HepG2 (cell line): ENCODE measurements at regions not wholly inside any gene's neighbourhood (a gene's known extent, or its start where the extent isn't known, plus 50 kb on each side); places are given as distances from the start of the nearest gene placed in this dataset.

Source experiments
- ATAC-seq: fragments of 200-7000 bp; cut with Tn5 transposase; 3 replicates; pipeline ENCODE4 v1.9.1; 2020; ENCODE audit warnings: mild to moderate bottlenecking, moderate library complexity
- BruUV-seq: library from RNA; stranded (reverse); fragments of 400-500 nt; replicated peaks from 2 replicates; lab custom pipeline; 2021; lab: Mats Ljungman, UMichigan
- CTCF ChIA-PET: fragments of 300-600 bp; formaldehyde crosslinking; extraction: SDS; loops from one replicate; lab custom pipeline; 2021; ENCODE audit warnings: low total read pairs, inconsistent platforms, low intra/inter-chr PET ratio; lab: Yijun Ruan, JAX
- POLR2A ChIA-PET: fragments of 350-600 bp; sonication (Branson Sonifier 250); formaldehyde crosslinking; loops from one replicate; lab custom pipeline; 2020; ENCODE audit warnings: antibody characterized with exemption, inconsistent platforms; lab: Yijun Ruan, JAX
- DNase-seq: peaks from one replicate; pipeline ENCODE4 v3.0.0-alpha.2; 2015; ENCODE audit warnings: low spot score
- FAIRE-seq: peaks from 3 replicates; lab custom pipeline; 2011; peaks lifted over from hg19 to GRCh38; lab: Jason Lieb, UNC
- H2AFZ ChIP-seq: one replicate; pipeline ENCODE4 v1.6.1; 2011; ENCODE audit warnings: low read length, inconsistent platforms
- H3K27ac ChIP-seq: fragments of 300-600 bp; 3 replicates; pipeline ENCODE4 v1.8.0; 2011; ENCODE audit warnings: mixed run types, mild to moderate bottlenecking, mixed read lengths, low read length, inconsistent platforms; ENCODE audit not compliant: insufficient read depth; ENCODE audit errors: extremely low read length
- H3K27me3 ChIP-seq, 2 experiments: fragments of 200-600 bp in 1 of 2; 2 replicates in 1 of 2; 3 replicates in 1 of 2; pipeline versions ENCODE4 v1.6.0 to v1.8.0; 2011; ENCODE audit warnings: low read length in 2 of 2, mild to moderate bottlenecking in 2 of 2, moderate library complexity in 2 of 2, inconsistent platforms in 1 of 2; ENCODE audit not compliant: insufficient read depth in 2 of 2, control insufficient read depth in 1 of 2
- H3K36me3 ChIP-seq, 2 experiments: fragments of 200-600 bp in 1 of 2; replicated peaks in 1 of 2; 2 replicates in 1 of 2; 3 replicates in 1 of 2; pipeline versions ENCODE4 v1.5.1 to v1.8.0; 2011; ENCODE audit warnings: low read length in 2 of 2, inconsistent platforms in 1 of 2; ENCODE audit not compliant: insufficient read depth in 2 of 2, control insufficient read depth in 1 of 2
- H3K4me1 ChIP-seq: 2 replicates; pipeline ENCODE4 v1.5.1; 2012; ENCODE audit warnings: low read length, inconsistent platforms; ENCODE audit not compliant: insufficient read depth
- H3K4me2 ChIP-seq: 2 replicates; pipeline ENCODE4 v1.6.0; 2011; ENCODE audit warnings: low read depth, low read length, inconsistent platforms
- H3K4me3 ChIP-seq, 3 experiments: fragments of 200-600 bp in 1 of 3; sonication (generic), shearing (Covaris generic) in 1 of 3; replicated peaks in 1 of 3; 2 replicates each; pipeline ENCODE4 v1.5.1; 2011 to 2016; ENCODE audit warnings: low read length in 3 of 3, inconsistent platforms in 2 of 3, low read depth in 2 of 3, mild to moderate bottlenecking in 2 of 3, control low read depth in 1 of 3, mixed read lengths in 1 of 3; ENCODE audit not compliant: insufficient read depth in 1 of 3
- H3K79me2 ChIP-seq: one replicate; pipeline ENCODE4 v1.6.1; 2011; ENCODE audit warnings: low read length, inconsistent platforms; ENCODE audit not compliant: insufficient read depth
- H3K9ac ChIP-seq: 2 replicates; pipeline ENCODE4 v1.6.0; 2011; ENCODE audit warnings: mild to moderate bottlenecking, low read depth, low read length, inconsistent platforms; ENCODE audit not compliant: insufficient read depth
- H3K9me3 ChIP-seq: 2 replicates; pipeline ENCODE4 v1.5.1; 2012; ENCODE audit warnings: mild to moderate bottlenecking, low read length
- H4K20me1 ChIP-seq: 2 replicates; pipeline ENCODE4 v1.6.0; 2011; ENCODE audit warnings: inconsistent platforms, mild to moderate bottlenecking, low read length, moderate library complexity; ENCODE audit not compliant: insufficient read depth
- CHD4 ChIP-seq: fragments of 200-600 bp; sonication (generic); IDR thresholded peaks from 2 replicates; pipeline ENCODE4 v1.7.0; 2017; ENCODE audit warnings: mild to moderate bottlenecking, low read length, borderline replicate concordance
- ERF ChIP-seq: IDR thresholded peaks from 2 replicates; pipeline ENCODE4 v1.6.1; 2018; ENCODE audit warnings: missing biosample characterization, missing genetic modification reagents
- GABPA ChIP-seq, 2 experiments: IDR thresholded peaks; 2 replicates each; pipeline ENCODE4 v1.6.1; 2011 to 2016; ENCODE audit warnings: low read depth in 2 of 2, low read length in 1 of 2, missing biosample characterization in 1 of 2, missing genetic modification characterization in 1 of 2
- GTF3A ChIP-seq: sonication (generic); formaldehyde crosslinking; conservative IDR thresholded peaks from 2 replicates; pipeline ENCODE4 v1.4.0; 2020; ENCODE audit warnings: mild to moderate bottlenecking, missing genetic modification reagents
- JUN ChIP-seq: sonication (generic); formaldehyde crosslinking; IDR thresholded peaks from 2 replicates; pipeline ENCODE4 v1.4.0; 2020; ENCODE audit warnings: mild to moderate bottlenecking, missing genetic modification reagents
- KLF16 ChIP-seq, 2 experiments: sonication (generic) in 1 of 2; formaldehyde crosslinking in 1 of 2; IDR thresholded peaks; 2 replicates each; pipeline versions ENCODE4 v1.6.1 to v1.8.0; 2016 to 2023; ENCODE audit warnings: missing genetic modification reagents in 2 of 2, missing compliant biosample characterization in 1 of 2
- KMT2A ChIP-seq: sonication (generic); formaldehyde crosslinking; IDR thresholded peaks from 2 replicates; pipeline ENCODE4 v1.4.0; 2020; ENCODE audit warnings: missing genetic modification reagents
- NFE2L1 ChIP-seq: sonication (generic); formaldehyde crosslinking; IDR thresholded peaks from 2 replicates; pipeline ENCODE4 v1.4.0; 2020; ENCODE audit warnings: missing genetic modification reagents, mild to moderate bottlenecking, borderline replicate concordance
- NR2F6 ChIP-seq, 2 experiments: IDR thresholded peaks; 2 replicates each; pipeline ENCODE4 v1.6.1; 2016; ENCODE audit warnings: antibody characterized with exemption in 1 of 2, mild to moderate bottlenecking in 1 of 2
- PPARG ChIP-seq: conservative IDR thresholded peaks from 2 replicates; pipeline ENCODE4 v1.6.1; 2016; ENCODE audit warnings: missing biosample characterization, missing genetic modification reagents
- RBM39 ChIP-seq: fragments of 200-400 bp; formaldehyde crosslinking; IDR thresholded peaks from one replicate; pipeline ENCODE4 v1.6.1; 2018; ENCODE audit warnings: antibody characterized with exemption, mild to moderate bottlenecking, low read depth, low read length; ENCODE audit not compliant: poor library complexity, severe bottlenecking
- TSC22D2 ChIP-seq: sonication (generic); formaldehyde crosslinking; IDR thresholded peaks from 2 replicates; pipeline ENCODE4 v1.5.1; 2020; ENCODE audit warnings: missing genetic modification reagents, mild to moderate bottlenecking, borderline replicate concordance
- ZFP37 ChIP-seq: sonication (generic); formaldehyde crosslinking; IDR thresholded peaks from 2 replicates; pipeline ENCODE4 v1.4.0; 2020; ENCODE audit warnings: missing genetic modification reagents, borderline replicate concordance
- ZNF124 ChIP-seq: sonication (generic); formaldehyde crosslinking; IDR thresholded peaks from 2 replicates; pipeline ENCODE4 v1.4.0; 2020; ENCODE audit warnings: missing genetic modification reagents
- ZNF329 ChIP-seq: sonication (generic); formaldehyde crosslinking; IDR thresholded peaks from 2 replicates; pipeline ENCODE4 v1.9.0; 2021; ENCODE audit warnings: low read depth, mild to moderate bottlenecking, missing genetic modification reagents
- ZNF343 ChIP-seq: sonication (generic); formaldehyde crosslinking; IDR thresholded peaks from 2 replicates; pipeline ENCODE4 v1.4.0; 2020; ENCODE audit warnings: mild to moderate bottlenecking, missing genetic modification reagents
- ZNF543 ChIP-seq: sonication (generic); formaldehyde crosslinking; IDR thresholded peaks from 2 replicates; pipeline ENCODE4 v1.4.0; 2020; ENCODE audit warnings: mild to moderate bottlenecking, missing genetic modification reagents
- ZNF672 ChIP-seq: sonication (generic); formaldehyde crosslinking; IDR thresholded peaks from 2 replicates; pipeline ENCODE4 v1.8.1; 2022; ENCODE audit warnings: missing genetic modification reagents
- ZNF792 ChIP-seq: IDR thresholded peaks from 2 replicates; pipeline ENCODE4 v1.6.1; 2016
- WGBS: methylation state at CpG from one replicate; pipeline ENCODE4 v1.1.6; 2017; ENCODE audit warnings: low lambda C conversion rate; 5-methylcytosine and 5-hydroxymethylcytosine counted together
- in situ Hi-C: cut with HindIII; loops from 2 replicates; pipeline ENCODE4 v1.10.0; 2017; ENCODE audit warnings: low pct_unique_long_range_greater_than_20kb; ENCODE audit not compliant: extremely low pct_ligation_motif_present
- intact Hi-C: fragments of 100-400 bp; cut with micrococcal nuclease; formaldehyde crosslinking; loops from one replicate; pipeline ENCODE4 v1.10.0; 2022; ENCODE audit not compliant: unreplicated experiment
- TF ChIP-seq, protein P1 (sequence below): fragments of 450-650 bp; IDR thresholded peaks from 2 replicates; pipeline ENCODE4 v1.6.1; 2016
- TF ChIP-seq, protein P2 (sequence below): IDR thresholded peaks from 2 replicates; pipeline ENCODE4 v1.6.1; 2016; ENCODE audit warnings: mild to moderate bottlenecking
- TF ChIP-seq, protein P3 (sequence below): IDR thresholded peaks from 2 replicates; pipeline ENCODE4 v1.6.1; 2016; ENCODE audit warnings: low read depth, control low read depth

DNA sequence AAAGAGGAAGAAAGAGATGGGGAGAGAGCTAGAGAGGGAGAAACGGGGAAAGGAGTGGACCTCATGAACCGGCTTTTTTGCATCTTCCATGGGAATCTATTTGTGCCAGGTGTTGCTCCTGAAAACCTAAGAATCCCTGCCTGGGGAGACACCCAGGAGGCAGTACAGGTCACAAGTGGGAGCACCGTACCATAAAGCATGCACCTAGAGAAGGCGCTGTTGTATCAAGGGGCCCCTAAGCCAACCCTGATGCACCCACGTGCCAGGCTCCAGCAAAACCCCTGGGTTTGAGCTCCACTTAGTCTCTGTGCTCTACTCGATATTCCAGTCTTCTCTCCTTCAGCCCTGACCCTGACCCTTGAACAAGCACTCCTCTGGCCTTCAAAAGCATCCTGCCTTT, 233.6 kb downstream of the RRAGC start (continued):
- TF ChIP-seq, protein P1, sequence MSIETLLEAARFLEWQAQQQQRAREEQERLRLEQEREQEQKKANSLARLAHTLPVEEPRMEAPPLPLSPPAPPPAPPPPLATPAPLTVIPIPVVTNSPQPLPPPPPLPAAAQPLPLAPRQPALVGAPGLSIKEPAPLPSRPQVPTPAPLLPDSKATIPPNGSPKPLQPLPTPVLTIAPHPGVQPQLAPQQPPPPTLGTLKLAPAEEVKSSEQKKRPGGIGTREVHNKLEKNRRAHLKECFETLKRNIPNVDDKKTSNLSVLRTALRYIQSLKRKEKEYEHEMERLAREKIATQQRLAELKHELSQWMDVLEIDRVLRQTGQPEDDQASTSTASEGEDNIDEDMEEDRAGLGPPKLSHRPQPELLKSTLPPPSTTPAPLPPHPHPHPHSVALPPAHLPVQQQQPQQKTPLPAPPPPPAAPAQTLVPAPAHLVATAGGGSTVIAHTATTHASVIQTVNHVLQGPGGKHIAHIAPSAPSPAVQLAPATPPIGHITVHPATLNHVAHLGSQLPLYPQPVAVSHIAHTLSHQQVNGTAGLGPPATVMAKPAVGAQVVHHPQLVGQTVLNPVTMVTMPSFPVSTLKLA: no peak
- TF ChIP-seq ERF: no peak
- no peak for TF ChIP-seq GABPA (IDR thresholded peaks at IDR 0.05; ENCODE audit: low read depth, low read length)
- no peak for TF ChIP-seq GABPA (CRISPR knock-in tag; IDR thresholded peaks at IDR 0.05; ENCODE audit: low read depth)
- no peak for TF ChIP-seq JUN (CRISPR knock-in tag)
- TF ChIP-seq CHD4: no peak
- no peak for TF ChIP-seq ZNF343 (CRISPR knock-in tag)
- no peak for TF ChIP-seq ZNF792 (CRISPR knock-in tag)
- no peak for TF ChIP-seq NR2F6 (IDR thresholded peaks at IDR 0.05)
- TF ChIP-seq NR2F6 (CRISPR knock-in tag; IDR thresholded peaks at IDR 0.05): no peak
- no peak for TF ChIP-seq RBM39
- no peak for TF ChIP-seq KLF16 (CRISPR knock-in tag; IDR thresholded peaks at IDR 0.05)
- TF ChIP-seq PPARG: no peak
- TF ChIP-seq, all 625 proteins: peak for 0

DNA sequence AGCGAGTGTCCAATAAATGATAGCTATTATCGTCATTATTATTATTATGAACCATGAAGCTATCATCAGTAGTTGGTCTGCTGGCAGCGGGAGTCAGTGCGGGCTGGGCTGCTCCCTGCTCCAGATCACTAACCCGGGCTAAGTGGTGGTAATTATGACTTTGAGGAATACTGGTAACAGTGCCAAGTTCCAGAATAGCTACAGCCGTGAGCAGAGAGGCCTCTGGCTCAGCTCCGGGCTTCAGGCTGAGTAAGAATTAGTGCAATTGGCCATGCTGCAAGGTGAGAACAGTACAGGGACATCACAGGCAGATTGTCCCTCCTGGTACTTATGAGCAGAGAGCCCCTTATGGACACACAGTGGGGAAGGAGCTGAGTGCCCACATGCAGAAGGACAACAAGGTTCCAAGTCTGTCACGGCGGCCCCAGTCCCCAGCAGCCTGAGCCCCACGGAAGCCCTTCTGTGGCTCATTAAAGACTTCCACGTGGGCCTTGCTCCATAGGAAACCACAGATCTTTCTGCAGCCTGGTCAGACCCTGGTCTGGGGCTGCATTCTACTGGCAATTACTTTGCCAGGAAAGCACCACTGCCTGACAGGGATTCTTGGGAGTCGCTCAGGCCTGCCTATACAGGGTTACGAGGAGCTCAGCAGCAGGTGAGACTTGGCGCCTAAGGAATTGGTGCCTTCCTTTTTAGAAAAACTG, 235.1 kb downstream of the RRAGC start:
- Histone ChIP-seq H3K9me3 (no peaks in the 10 kb centered on the region), H3K4me2 (no peak overlapping the region), H3K27ac (no peak overlapping the region), H3K4me1 (no peaks in the 10 kb centered on the region), H3K4me3 (no peak overlapping the region), H2AFZ (no peak overlapping the region), H3K79me2 (no peaks in the 10 kb centered on the region), H3K36me3 (no peaks in the 10 kb centered on the region), H3K9ac (no peak overlapping the region), H3K27me3 (peaks cover 0 to 9% of the 10 kb centered on the region in 2 experiments; a peak in 3 of 5 replicates), H4K20me1 (no peaks in the 10 kb centered on the region)
- ChIA-PET CTCF (no interaction called here), POLR2A (no interaction called here)
- DNase-seq (no peak), FAIRE-seq (no peak), ATAC-seq (no peak)
- intact Hi-C loops: no loop called here
- BruUV-seq: no TSS peak
- WGBS: 11% methylated on average over 7 of the region's 14 CpGs
- in situ Hi-C loops: no loop called here
- TF ChIP-seq NFE2L1 (CRISPR knock-in tag): no peak
- no peak for TF ChIP-seq KMT2A (CRISPR knock-in tag)
- no peak for TF ChIP-seq ZNF329 (CRISPR knock-in tag)
- no peak for TF ChIP-seq ZNF672
- TF ChIP-seq ZFP37 (CRISPR knock-in tag): no peak
- TF ChIP-seq, protein P2, sequence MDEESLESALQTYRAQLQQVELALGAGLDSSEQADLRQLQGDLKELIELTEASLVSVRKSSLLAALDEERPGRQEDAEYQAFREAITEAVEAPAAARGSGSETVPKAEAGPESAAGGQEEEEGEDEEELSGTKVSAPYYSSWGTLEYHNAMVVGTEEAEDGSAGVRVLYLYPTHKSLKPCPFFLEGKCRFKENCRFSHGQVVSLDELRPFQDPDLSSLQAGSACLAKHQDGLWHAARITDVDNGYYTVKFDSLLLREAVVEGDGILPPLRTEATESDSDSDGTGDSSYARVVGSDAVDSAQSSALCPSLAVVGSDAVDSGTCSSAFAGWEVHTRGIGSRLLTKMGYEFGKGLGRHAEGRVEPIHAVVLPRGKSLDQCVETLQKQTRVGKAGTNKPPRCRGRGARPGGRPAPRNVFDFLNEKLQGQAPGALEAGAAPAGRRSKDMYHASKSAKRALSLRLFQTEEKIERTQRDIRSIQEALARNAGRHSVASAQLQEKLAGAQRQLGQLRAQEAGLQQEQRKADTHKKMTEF (CRISPR knock-in tag): no peak
- TF ChIP-seq ZNF124: no peak
- no peak for TF ChIP-seq ZNF543 (CRISPR knock-in tag)
- TF ChIP-seq, protein P3, sequence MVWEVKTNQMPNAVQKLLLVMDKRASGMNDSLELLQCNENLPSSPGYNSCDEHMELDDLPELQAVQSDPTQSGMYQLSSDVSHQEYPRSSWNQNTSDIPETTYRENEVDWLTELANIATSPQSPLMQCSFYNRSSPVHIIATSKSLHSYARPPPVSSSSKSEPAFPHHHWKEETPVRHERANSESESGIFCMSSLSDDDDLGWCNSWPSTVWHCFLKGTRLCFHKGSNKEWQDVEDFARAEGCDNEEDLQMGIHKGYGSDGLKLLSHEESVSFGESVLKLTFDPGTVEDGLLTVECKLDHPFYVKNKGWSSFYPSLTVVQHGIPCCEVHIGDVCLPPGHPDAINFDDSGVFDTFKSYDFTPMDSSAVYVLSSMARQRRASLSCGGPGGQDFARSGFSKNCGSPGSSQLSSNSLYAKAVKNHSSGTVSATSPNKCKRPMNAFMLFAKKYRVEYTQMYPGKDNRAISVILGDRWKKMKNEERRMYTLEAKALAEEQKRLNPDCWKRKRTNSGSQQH (CRISPR knock-in tag): no peak
- no peak for TF ChIP-seq GTF3A (CRISPR knock-in tag)
- no peak for TF ChIP-seq TSC22D2 (CRISPR knock-in tag)
